Ascending aorta (tissue), 2 donors: ENCODE measurements at regions not wholly inside any gene's neighbourhood (a gene's known extent, or its start where the extent isn't known, plus 50 kb on each side); places are given as distances from the start of the nearest gene placed in this dataset.

ENCODE experiments used
- DNase-seq, 2 donors: peaks; one replicate each; pipeline ENCODE4 v3.0.0-alpha.2; 2019; ENCODE audit warnings: low spot score in 2 of 2
- H3K27ac ChIP-seq, 2 donors: fragments of 200-600 bp; sonication (generic); one replicate each; pipeline ENCODE4 v1.5.1; 2016 to 2017; ENCODE audit warnings: mild to moderate bottlenecking in 1 of 2
- H3K27me3 ChIP-seq: fragments of 200-600 bp; sonication (generic); one replicate; pipeline ENCODE4 v1.5.1; 2017
- H3K36me3 ChIP-seq, 2 donors: fragments of 200-600 bp; sonication (generic); one replicate each; pipeline ENCODE4 v1.5.1; 2016
- H3K4me1 ChIP-seq, 2 donors: fragments of 200-600 bp; sonication (generic); one replicate each; pipeline ENCODE4 v1.5.1; 2016 to 2017; ENCODE audit warnings: mild to moderate bottlenecking in 1 of 2
- H3K4me3 ChIP-seq, 2 donors: fragments of 200-600 bp; sonication (generic); one replicate each; pipeline ENCODE4 v1.5.1; 2016 to 2017; ENCODE audit warnings: mild to moderate bottlenecking in 1 of 2
- H3K9me3 ChIP-seq, 2 donors: fragments of 200-600 bp; sonication (generic); one replicate each; pipeline ENCODE4 v1.5.1; 2016
- CTCF ChIP-seq, 3 experiments: fragments of 200-600 bp in 2 of 3; fragments of 450-650 bp in 1 of 3; sonication (generic) in 2 of 3; IDR thresholded peaks; one replicate each; pipeline ENCODE4 v1.5.1; 2016 to 2019; ENCODE audit warnings: antibody characterized with exemption in 3 of 3, mild to moderate bottlenecking in 1 of 3, moderate library complexity in 1 of 3
- intact Hi-C: fragments of 100-400 bp; cut with DNase I; formaldehyde crosslinking; loops from one replicate; pipeline ENCODE4 v1.15.1; 2023

- no peak overlapping the region for H3K4me3 ChIP-seq
- no peaks in the 10 kb centered on the region for H3K9me3 ChIP-seq
- no peaks in the 10 kb centered on the region for H3K36me3 ChIP-seq
- no peaks in the 10 kb centered on the region for H3K27me3 ChIP-seq
- H3K4me1 ChIP-seq = no peaks in the 10 kb centered on the region
- no peak for DNase-seq
- intact Hi-C loops = no loop called here
- H3K27ac ChIP-seq = no peak overlapping the region
- no peak for TF ChIP-seq CTCF (IDR thresholded peaks at IDR 0.05)
These were observed 658.5 kb upstream of the ADGRL2 start for GRCh38 chr1:81142099-81142826.

- H3K27ac ChIP-seq = no peak overlapping the region
- DNase-seq = no peak
- H3K4me3 ChIP-seq = no peak overlapping the region
- intact Hi-C loops = no loop called here
- H3K36me3 ChIP-seq = no peaks in the 10 kb centered on the region
- TF ChIP-seq CTCF (IDR thresholded peaks at IDR 0.05) = no peak
- no peaks in the 10 kb centered on the region for H3K4me1 ChIP-seq
- H3K27me3 ChIP-seq = no peaks in the 10 kb centered on the region
- H3K9me3 ChIP-seq = no peaks in the 10 kb centered on the region
These were observed 665.2 kb upstream of the ADGRL2 start for GRCh38 chr1:81135524-81135923.

GRCh38 chr1:81129776-81130175 is 671.0 kb upstream of the ADGRL2 start:
- no peaks in the 10 kb centered on the region for H3K9me3 ChIP-seq
- H3K36me3 ChIP-seq = no peaks in the 10 kb centered on the region
- no peak overlapping the region for H3K27ac ChIP-seq
- H3K4me3 ChIP-seq = no peak overlapping the region
- intact Hi-C loops = no loop called here
- TF ChIP-seq CTCF (IDR thresholded peaks at IDR 0.05) = no peak
- no peaks in the 10 kb centered on the region for H3K27me3 ChIP-seq
- H3K4me1 ChIP-seq = no peaks in the 10 kb centered on the region
- no peak for DNase-seq

GRCh38 chr1:81129366-81129765 is 671.4 kb upstream of the ADGRL2 start:
- Histone ChIP-seq H3K9me3 (no peaks in the 10 kb centered on the region), H3K36me3 (no peaks in the 10 kb centered on the region), H3K27me3 (no peaks in the 10 kb centered on the region), H3K4me1 (no peaks in the 10 kb centered on the region), H3K27ac (no peak overlapping the region), H3K4me3 (no peak overlapping the region)
- DNase-seq = no peak
- intact Hi-C loops = no loop called here
- no peak for TF ChIP-seq CTCF (IDR thresholded peaks at IDR 0.05)

- Histone ChIP-seq H3K27ac (no peak overlapping the region), H3K27me3 (no peaks in the 10 kb centered on the region), H3K36me3 (no peaks in the 10 kb centered on the region), H3K9me3 (no peaks in the 10 kb centered on the region), H3K4me1 (no peaks in the 10 kb centered on the region), H3K4me3 (no peak overlapping the region)
- intact Hi-C loops = no loop called here
- TF ChIP-seq CTCF (IDR thresholded peaks at IDR 0.05) = no peak
- no peak for DNase-seq
These were observed 672.7 kb upstream of the ADGRL2 start for GRCh38 chr1:81128079-81128478.
